ENCODE measurements at regions not wholly inside any gene's neighbourhood (a gene's known extent, or its start where the extent isn't known, plus 50 kb on each side); places are given as distances from the start of the nearest gene placed in this dataset.
"Not testable (repeated sequence)": the region's sequence is repeated elsewhere in the genome, so short reads cannot be mapped to it uniquely, and the experiment has no call there.

- Histone ChIP-seq H3K4me1 (no peaks in the 10 kb centered on the region), H3K27ac (no peak overlapping the region), H3K27me3 (no peaks in the 10 kb centered on the region), H3K9me3 (no peaks in the 10 kb centered on the region), H3K4me3 (no peak overlapping the region), H3K36me3 (no peaks in the 10 kb centered on the region)
- WGBS = 86% methylated on average over 7 of the region's 7 CpGs
- DNase-seq (ENCODE audit: low spot score in 2 of 2) = no peak
- TF ChIP-seq POLR2AphosphoS5 (IDR thresholded peaks at IDR 0.05) (no peak), CTCF (IDR thresholded peaks at IDR 0.05) (no peak), POLR2A (IDR thresholded peaks at IDR 0.05) (no peak), EP300 (IDR thresholded peaks at IDR 0.05) (no peak)
Measured at GRCh38 chr10:16156681-16157080, 280.1 kb upstream of the PTER start.

GRCh38 chr10:16165067-16165466 lies 271.7 kb upstream of the PTER start:
- H3K9me3 ChIP-seq; DNase-seq (ENCODE audit: low spot score in 2 of 2); H3K27ac ChIP-seq; H3K36me3 ChIP-seq; H3K27me3 ChIP-seq; H3K4me1 ChIP-seq; H3K4me3 ChIP-seq: not testable (repeated sequence)
- 80% methylated on average over 3 of the region's 3 CpGs for WGBS

GRCh38 chr10:16182144-16182543 lies 254.7 kb upstream of the PTER start:
- no peak for DNase-seq (ENCODE audit: low spot score in 2 of 2)
- Histone ChIP-seq H3K4me1 (peaks cover 11% of the 10 kb centered on the region), H3K27me3 (no peaks in the 10 kb centered on the region), H3K4me3 (no peak overlapping the region), H3K27ac (no peak overlapping the region), H3K9me3 (no peaks in the 10 kb centered on the region), H3K36me3 (no peaks in the 10 kb centered on the region)
- 58% methylated on average over 6 of the region's 6 CpGs for WGBS
- no peak for TF ChIP-seq POLR2AphosphoS5 (IDR thresholded peaks at IDR 0.05)
- no peak for TF ChIP-seq CTCF (IDR thresholded peaks at IDR 0.05)
- no peak for TF ChIP-seq EP300 (IDR thresholded peaks at IDR 0.05)
- TF ChIP-seq POLR2A (IDR thresholded peaks at IDR 0.05) = no peak

- Histone ChIP-seq H3K4me1 (peaks cover 11% of the 10 kb centered on the region), H3K36me3 (no peaks in the 10 kb centered on the region), H3K9me3 (peaks cover 4% of the 10 kb centered on the region), H3K27ac (peak overlapping the region; percentile 69), H3K27me3 (no peaks in the 10 kb centered on the region), H3K4me3 (no peak overlapping the region)
- TF ChIP-seq POLR2AphosphoS5 (IDR thresholded peaks at IDR 0.05) = peak in 1 of 3 donors; percentile 64
- no peak for TF ChIP-seq CTCF (IDR thresholded peaks at IDR 0.05)
- 60% methylated on average over 3 of the region's 3 CpGs for WGBS
- DNase-seq (ENCODE audit: low spot score in 2 of 2) = peak in 1 of 2 donors; percentile 68
Measured at GRCh38 chr10:16182688-16183087, 254.1 kb upstream of the PTER start.

- Histone ChIP-seq H3K36me3 (no peaks in the 10 kb centered on the region), H3K27ac (peak overlapping the region; percentile 69), H3K27me3 (no peaks in the 10 kb centered on the region), H3K9me3 (peaks cover 4% of the 10 kb centered on the region), H3K4me1 (peaks cover 11% of the 10 kb centered on the region), H3K4me3 (no peak overlapping the region)
- WGBS = 48% methylated on average over 3 of the region's 3 CpGs
- DNase-seq (ENCODE audit: low spot score in 2 of 2) = peak in 1 of 2 donors; percentile 60
- no peak for TF ChIP-seq POLR2A (IDR thresholded peaks at IDR 0.05)
- TF ChIP-seq EP300 (IDR thresholded peaks at IDR 0.05) = no peak
- TF ChIP-seq POLR2AphosphoS5 (IDR thresholded peaks at IDR 0.05) = peak in 1 of 3 donors; percentile 38
- no peak for TF ChIP-seq CTCF (IDR thresholded peaks at IDR 0.05)
Measured at GRCh38 chr10:16184096-16184597, 252.7 kb upstream of the PTER start.

- H3K4me3 ChIP-seq = no peak overlapping the region
- peaks cover 11% of the 10 kb centered on the region for H3K4me1 ChIP-seq
- H3K36me3 ChIP-seq = no peaks in the 10 kb centered on the region
- H3K9me3 ChIP-seq = peaks cover 4% of the 10 kb centered on the region
- no peaks in the 10 kb centered on the region for H3K27me3 ChIP-seq
- TF ChIP-seq EP300 (IDR thresholded peaks at IDR 0.05) = no peak
- no peak for TF ChIP-seq POLR2A (IDR thresholded peaks at IDR 0.05)
- no peak for TF ChIP-seq CTCF (IDR thresholded peaks at IDR 0.05)
- no peak for TF ChIP-seq POLR2AphosphoS5 (IDR thresholded peaks at IDR 0.05)
- WGBS = 62% methylated on average over 2 of the region's 2 CpGs
- H3K27ac ChIP-seq = peak overlapping the region; percentile 69
- no peak for DNase-seq (ENCODE audit: low spot score in 2 of 2)
Measured at GRCh38 chr10:16184906-16185305, 251.9 kb upstream of the PTER start.
